HG03354 (cell line): ENCODE measurements at regions not wholly inside any gene's neighbourhood (a gene's known extent, or its start where the extent isn't known, plus 50 kb on each side); places are given as distances from the start of the nearest gene placed in this dataset.

Experiments
- ATAC-seq: cut with Tn5 transposase; IDR thresholded peaks from one replicate; pipeline ENCODE4 v1.9.1; 2021; ENCODE audit warnings: mild to moderate bottlenecking; ENCODE audit not compliant: unreplicated experiment, poor library complexity, severe bottlenecking

DNA sequence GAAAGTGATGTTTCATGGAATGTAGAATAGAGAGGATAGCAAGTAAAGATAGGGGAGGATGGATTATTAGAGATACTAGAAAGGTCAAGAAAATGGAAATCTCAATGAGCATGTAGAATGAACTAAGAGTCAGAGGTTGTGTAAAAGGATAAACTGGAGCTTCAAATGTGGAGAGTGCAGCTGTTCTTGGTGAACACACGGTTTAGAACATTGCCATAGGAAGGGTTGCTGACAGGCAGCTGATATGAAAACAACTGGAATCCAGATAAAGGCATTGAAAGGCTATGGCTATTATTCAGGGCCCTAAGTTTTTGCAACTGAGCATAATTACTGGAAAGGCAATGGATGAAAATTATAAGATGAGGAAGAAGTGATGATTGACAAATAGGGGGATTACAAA, 239.6 kb upstream of the VEGFC start:
- no peak for ATAC-seq

DNA sequence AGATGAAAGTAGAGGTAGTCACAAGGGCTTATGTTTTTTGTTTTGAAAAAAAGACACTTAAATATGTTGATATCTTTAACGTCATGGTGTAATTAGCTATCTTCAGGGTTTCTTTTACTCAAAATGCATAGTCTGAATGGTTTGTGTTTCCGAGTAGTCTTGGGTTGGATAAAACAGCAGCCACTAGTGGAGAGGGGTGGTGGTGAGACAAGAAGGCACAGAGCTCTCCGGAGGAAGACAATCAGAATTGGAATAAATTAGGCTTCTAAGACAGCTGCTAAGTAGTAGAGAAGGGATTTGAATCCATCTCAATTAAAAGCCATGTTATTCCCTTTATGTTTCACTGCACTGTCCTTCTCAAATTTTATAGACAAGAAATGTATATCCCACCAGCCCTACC, 240.4 kb upstream of the VEGFC start:
- ATAC-seq, result no peak

DNA sequence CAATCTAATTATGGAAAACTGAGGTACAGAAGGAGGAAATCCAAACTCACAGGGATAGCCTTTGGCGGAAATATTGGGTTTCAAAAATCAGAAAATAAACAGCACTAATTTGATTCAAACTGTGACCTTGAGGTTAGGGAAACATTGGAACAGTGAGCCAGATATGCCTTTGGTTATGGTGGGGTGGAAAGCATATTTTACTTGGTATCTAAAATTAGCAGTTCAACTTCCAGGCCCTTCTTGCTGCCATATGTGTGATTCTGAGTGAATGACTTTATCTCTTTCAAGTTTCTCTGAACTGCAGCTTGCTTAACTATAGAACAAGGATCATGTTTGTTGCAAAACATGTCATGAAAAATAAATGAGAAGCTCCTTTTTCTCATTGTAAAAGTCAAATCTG, 240.9 kb upstream of the VEGFC start:
- ATAC-seq, result no peak

DNA sequence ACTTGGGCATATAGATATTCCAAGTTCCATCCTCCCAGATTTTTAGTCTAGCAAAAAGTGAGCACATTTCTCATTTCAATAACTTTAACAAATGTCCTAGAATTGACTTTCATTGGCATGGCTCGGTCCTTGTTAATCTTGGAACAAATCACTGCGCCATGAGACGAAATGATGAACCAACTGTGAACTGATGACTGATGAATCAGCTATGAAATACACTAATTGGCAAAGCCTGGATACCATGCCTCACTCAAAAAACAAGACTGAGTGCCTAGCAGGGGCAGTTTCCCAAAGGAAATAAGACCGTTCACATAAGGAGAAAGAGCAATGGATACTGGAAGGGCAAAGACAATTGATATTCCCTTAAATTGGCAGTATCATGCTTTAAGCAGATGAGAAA, 248.6 kb upstream of the VEGFC start:
- ATAC-seq, result no peak

DNA sequence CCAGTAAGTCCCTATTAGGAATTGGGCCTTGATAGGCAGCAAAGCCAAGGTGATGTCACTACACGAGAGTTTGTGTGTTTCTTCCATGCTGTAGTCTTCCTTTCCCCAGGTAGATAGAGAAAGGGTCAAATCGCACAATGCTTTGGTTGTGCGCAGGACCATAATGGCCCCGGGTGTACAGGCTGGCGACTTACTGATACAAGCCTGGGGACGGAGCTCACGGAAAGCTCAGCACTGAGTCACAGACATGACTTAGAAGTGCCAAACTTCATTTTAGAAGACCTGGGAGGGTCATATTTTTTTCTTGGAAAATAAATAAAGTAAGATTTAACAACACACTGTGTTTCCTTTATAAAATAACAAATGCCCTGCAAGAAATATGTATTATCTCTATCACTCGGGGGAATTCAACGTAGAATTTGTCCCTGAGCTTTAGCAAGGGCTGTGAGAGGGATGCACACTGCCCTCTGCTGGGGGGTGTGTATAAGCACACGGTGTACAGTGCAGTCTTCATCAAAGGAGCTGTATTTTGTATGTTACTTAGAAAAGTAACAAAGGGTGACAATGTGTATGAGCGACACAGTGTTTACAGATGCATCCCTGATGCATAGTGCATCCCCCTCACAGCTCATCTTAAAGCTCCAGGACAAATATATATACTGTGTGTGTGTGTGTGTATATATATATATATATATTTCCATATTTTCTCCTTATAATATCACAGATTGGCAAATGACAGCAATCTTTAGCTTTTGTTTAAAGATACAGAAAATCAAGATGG, 254.5 kb upstream of the VEGFC start:
- peak; percentile 87 for ATAC-seq

DNA sequence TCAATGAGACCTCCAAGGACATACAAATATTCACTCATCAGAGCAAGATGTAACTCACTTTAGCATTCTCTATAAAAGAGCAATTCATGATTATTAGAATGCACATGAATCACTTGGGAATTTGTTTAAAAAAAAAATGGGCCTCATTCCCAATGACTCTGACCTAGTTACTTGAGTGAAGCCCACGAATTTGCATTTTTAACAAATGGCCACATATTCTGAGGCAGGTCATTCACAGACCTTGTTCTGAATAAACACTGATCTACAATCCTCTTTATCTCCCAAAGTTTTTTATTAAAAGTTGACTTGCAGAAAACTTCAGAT, 255.1 kb upstream of the VEGFC start:
- ATAC-seq, result no peak

DNA sequence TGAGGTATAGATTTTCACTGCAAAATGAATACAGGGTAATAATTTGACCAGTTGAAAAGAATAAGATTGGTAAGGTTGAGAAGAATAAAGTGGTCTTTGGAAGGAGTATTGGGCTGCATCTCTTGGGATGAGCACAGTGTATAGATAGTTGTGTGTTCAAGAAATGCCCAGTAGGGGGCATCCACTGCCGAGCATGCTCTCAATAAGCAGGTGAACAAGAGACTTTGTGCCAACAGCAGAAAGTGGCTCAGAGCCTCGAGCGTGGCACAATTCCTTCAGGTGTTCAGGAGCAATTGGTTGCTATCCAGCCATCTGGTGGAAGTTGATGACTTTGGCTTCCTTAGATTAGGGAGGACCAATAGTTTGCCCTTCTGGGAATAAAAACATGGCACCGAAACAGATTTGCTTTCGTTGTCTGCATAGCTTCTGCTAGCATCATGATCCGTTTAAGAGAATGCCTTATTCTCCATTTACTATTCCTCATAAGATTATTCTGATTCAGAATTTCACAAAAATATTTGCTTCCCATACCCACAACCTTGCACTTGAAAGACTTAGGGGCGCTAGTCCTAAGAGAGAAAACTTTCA, 258.1 kb upstream of the NEIL3 start:
- peak; percentile 92 for ATAC-seq

DNA sequence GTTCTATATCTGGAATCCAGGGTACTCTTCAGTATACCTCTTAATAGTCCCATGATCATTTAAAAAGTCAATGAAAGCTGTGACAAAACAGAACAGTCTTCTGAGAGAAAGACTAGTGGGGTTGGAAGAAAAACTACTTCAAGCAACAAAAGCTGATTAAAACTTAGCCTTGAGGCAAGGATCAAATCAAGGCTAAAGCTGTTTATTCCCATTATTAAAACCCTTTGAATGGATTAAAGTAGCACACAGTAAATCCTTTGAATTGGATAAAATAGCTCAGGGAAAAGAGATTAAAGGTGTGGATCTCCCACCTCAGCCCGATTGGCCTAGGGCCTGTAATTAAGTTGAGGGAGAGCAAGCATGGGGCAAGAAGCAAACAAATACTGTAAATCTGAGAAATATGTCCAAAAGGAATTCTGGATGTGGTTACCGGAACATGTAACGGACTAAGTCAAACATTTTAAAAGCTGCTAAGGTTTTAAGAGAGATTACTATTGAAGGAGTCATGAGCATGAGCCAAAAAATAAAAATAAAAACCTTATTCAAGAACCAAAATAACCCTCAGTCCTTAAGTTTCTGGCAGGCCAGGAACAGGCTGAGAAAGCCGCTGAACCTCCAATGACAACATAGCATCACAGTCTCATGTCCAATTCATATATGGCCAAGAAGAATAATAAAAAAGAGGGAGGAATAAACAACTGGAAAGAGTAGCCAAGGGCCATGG, 257.3 kb upstream of the NEIL3 start:
- ATAC-seq, result no peak

DNA sequence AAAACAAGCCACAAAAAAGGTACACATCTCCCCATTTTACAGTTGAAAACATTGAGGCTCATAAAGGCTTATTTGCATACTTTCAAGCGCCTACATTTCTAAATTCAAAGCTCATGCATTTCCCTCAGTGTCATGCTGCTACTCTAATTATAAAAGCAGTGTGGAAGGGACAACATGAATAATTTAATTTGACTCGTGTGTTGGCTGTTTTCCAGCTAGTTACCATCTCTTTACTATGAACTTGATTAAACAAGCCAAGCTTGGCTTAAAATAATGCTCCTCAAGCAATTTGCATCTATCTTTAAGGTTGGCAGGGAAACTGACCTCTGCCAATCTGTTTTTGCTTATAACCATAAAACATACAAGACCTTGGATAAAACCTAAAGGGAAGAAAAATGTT, 252.5 kb upstream of the NEIL3 start:
- ATAC-seq, result no peak

DNA sequence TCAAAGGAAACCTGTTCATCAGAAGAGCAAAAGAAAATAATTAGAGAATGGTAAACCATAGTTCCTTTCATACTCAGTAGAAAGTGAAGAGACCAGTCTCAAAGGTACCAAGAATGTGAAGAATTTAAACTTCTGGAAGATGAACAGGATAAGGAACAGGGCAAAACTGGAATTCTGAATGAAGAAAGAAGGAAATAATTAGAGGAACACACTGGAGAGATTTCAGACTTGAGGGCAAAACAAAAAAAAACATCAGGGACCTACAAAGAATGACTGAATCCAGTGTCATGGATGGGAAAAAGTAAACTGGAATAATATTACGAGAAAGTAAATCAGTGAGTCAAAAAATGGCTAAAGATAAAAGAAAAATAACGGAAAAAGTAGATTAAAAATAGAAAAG, 245.6 kb upstream of the NEIL3 start:
- ATAC-seq, result no peak

DNA sequence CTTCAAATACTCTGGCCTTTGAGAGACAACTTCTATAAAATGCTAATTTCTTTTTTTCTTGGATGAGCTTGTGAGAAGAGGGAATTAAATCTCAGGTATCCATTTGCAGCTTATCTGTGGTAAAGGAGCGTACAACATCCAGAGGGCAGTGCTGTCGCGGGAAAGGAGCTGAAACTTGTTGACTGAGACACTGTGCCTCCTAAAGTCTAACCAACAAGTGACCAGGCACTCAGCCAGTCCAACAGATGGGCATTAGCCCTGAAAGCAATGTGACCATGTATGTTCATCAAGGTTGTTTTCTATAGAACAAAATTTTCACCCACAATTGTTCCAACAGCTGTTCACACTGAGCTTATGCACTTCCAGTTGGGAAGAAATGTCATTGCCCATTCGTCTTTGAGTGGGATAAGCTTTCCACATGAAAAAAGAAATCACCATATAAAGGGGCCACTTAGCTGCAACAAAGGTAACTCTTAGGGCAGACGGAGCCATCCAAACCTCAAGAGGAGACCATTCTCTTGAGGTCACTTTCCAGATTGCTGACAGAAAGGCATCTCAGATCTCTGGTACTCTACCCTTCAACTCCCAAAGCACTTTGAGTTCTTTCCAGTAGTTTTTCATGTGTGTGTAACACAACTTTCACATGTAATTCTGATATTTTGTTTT, 244.8 kb upstream of the NEIL3 start:
- no peak for ATAC-seq

DNA sequence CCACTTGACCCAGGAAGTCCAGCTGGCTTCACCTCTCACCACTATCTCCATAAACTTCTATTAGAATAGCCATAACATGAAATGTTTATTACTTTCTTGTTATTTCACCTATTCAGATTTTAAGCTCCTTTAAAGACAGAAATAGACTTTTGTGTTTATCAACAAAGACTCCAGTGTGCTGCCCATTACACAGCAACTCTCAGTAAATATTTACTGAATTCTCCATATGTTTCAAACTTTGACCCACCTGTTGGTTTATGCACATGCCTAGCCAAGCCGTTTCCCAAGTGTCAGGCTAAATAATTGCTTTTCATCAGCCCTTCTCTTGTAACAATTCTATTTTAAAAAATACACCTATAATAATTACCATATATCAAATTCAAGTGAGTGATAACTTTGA, 242.9 kb upstream of the NEIL3 start:
- no peak for ATAC-seq

DNA sequence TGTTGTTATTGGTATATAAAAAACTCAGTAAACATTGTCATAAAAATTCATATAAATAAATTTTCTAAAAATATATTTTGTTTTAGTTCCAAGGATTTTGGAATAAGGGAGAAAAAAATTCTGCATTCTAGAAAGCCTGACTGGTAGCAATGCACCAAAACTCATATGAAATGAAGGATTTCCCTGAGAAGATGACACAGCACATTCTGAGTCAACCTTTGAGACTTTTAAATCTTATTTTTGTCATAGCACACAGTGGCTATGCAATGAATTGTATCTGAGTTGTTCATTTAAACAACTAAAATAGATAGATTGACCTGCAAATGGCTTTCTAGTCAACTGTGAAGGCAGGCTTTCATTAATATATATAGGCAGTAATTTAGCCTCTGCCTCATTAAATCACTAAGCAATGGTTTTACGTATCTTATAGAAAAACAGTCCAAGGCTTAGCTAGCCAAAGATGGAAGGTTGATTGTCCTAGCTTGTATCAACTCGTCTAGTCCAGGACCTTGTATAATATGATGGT, 239.1 kb upstream of the NEIL3 start:
- no peak for ATAC-seq

DNA sequence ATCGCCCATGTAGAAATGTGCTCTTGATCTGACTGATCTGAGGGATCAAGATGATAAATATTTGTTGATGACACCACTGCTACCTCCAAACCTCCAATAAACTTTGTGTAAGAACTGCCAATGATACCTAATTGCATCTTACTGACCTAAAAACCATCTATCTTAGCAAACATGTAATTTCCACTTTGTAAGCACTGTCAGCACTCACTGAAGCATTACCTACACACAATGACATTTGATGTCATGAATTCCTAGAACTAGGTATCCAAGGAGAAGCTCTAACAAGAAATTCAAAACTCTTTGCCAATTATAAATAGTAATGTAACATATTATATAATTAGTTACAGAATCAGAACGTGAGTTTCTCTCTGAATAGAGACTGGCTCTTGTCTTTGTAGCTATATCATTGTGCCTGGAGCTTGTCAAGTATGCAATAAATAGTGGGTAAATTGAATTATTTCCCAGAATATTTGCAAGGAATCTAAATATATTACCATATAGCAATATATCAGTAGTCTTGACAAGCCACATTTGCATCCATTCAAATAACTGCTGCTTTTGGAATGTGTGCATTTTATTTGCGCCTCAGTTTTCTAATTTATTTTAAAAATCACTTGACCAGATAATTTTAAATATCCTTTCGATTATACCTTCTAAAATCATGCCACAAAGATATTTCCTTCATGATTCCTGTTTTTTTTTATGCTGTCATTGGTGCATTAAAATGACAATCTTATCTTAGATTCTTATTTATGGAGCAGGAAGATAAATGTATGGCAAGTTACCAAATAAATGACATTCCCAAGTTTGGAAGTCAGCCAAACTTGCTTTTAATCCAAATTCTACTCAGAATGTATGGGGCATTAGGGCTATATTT, 232.3 kb upstream of the NEIL3 start:
- no peak for ATAC-seq

DNA sequence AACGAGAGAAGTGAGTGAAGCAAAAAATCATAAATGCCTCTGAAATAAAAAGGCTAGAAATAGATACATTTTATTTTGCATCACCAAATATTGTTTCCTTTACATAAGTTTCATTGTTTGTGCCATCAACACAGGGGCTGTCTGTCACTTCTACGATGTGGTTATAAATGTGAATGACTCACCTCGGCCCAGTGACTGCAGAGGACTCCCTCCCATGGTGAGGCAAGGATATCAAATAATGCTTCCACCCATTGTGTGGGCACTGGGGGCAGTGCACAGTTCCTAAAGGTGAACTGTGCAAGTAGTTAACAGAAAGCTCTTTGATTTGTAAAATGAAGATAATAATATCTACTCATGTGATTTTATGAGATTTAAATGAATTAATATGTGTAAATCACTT, 230.3 kb upstream of the NEIL3 start:
- ATAC-seq, result no peak

DNA sequence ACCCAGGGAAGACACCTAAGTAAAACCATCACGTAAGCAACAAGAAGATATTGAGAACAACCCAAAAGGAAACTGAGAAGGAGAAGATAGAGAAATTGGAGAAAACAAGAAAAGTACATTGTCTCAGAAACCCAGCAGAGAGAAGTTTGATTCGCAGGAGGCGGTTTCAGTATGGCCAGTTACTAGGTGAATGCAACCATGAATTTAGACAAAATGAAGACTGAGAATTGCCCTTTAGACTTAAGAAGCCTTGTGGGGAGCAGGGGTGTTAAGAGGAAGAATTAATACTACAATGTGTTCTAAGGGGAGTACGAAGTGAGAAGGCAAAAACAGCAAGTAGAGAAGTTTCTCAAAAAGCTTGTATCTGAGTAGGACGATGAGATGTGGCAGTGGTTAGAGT, 229.3 kb upstream of the NEIL3 start:
- no peak for ATAC-seq

DNA sequence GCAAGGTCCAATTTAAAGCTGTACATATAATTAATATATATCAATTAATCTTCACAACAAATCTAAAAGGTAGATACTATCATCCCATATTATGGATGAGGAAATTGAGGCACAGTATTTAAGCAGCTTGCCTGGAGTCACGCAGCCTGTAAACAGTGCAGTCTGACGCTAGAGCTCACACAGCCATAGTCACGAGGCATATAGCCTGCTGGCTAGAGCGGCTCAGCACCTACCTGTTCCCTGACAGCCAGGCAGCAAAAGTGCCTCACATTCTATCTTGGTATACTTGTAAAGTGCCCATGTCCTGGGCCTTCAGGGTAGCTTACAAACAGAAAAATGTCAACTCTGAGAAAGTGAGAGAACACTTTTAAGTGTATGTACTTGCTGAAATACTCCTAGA, 222.6 kb upstream of the NEIL3 start:
- ATAC-seq, result no peak

DNA sequence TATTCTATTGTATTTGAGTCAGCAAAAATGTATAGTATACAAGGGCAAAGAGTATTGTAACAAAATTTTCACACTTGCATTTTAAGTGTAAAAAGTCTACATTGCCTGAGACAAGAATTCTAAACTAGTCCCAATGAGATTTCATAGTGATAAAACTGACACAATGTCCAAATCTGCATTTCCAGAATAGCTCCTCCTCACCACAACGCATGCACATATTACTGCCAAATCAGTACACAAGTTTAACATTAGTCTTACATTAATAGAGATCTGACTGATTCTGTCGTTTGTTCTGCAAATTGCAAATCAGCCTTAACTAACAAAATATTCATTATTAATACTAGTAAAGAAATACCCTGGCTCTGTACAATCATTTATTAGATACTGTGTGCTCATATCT, 222.2 kb upstream of the NEIL3 start:
- no peak for ATAC-seq

DNA sequence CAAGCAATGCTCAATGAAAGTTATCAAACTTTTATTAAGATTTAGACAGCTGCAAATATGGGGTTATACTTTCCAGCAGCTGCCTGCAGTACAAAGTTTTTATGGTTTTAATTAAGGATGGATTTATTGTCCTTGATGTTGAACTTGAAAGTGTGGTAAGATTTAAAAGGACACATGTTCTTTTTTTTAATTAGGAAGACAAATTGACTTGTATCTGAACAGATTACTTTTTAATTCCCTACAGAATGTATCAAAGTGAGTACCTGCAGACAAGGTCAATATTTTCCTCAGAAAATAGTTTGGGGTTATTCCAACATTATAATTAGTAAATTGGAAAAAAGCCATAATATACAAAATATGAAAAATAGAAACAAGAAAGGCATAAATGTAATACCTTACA, 218.2 kb upstream of the NEIL3 start:
- no peak for ATAC-seq

DNA sequence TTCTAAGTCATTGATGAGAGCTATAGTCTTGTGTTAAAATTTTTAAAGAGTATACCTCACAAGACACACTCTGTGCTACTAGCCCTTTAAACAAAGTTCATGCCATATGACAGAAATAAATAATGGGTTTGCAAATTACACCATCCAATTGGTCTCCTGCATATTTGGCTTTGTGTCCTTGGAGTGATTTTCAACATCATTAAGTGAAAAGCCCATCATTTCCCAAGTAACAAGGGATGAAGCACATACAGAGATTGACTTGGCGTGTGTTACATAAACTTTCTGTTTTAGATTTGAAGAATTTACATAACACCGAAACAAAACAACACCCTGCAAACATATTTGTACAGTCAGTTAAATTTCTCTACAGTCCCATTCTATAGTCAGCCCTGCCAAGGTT, 216.9 kb upstream of the NEIL3 start:
- no peak for ATAC-seq
